Medulla oblongata (tissue), 1 donor: ENCODE measurements at regions not wholly inside any gene's neighbourhood (a gene's known extent, or its start where the extent isn't known, plus 50 kb on each side); places are given as distances from the start of the nearest gene placed in this dataset.

ENCODE experiments used
- DNase-seq: peaks from one replicate; pipeline ENCODE4 v3.0.0-alpha.2; 2015; ENCODE audit errors: extremely low spot score

DNA sequence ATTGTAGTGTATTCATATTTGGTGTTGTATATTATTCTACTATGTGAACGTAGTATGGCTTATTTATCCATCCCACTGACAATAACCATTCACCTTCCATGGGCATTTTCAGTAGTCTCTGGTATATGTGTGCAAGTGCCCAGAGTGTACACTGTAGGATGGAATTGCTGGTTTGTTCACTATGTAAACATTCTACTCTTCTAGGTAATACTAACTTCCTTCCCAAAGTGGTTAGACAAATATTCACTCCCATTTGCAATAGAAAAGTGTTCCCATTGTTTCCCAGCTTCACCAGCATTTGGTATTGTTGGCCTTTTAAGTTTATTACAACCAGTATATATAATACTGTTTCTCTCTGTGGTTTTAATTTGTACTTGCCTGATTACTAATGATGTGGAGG lies 153.7 kb downstream of the C7orf25 start:
- no peak for DNase-seq

DNA sequence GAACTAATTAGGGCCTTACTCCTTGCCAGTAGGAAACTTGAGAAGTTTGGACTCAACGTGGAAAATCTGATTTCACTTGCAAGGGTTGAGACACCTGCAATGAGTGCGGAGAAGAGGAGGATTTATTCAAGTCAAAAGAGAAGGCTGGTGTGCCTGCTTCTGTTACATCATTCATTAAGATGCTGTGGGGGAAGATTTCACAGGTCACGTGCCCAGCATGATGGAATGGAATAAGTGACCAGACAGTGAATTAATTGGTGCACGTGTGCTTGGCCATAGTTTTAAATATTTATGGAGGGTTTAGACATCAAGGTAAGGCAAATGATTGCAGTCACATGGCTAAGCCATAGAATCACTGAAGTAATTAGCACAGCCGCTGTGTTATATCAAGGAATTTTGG lies 155.0 kb downstream of the C7orf25 start:
- DNase-seq, result no peak

DNA sequence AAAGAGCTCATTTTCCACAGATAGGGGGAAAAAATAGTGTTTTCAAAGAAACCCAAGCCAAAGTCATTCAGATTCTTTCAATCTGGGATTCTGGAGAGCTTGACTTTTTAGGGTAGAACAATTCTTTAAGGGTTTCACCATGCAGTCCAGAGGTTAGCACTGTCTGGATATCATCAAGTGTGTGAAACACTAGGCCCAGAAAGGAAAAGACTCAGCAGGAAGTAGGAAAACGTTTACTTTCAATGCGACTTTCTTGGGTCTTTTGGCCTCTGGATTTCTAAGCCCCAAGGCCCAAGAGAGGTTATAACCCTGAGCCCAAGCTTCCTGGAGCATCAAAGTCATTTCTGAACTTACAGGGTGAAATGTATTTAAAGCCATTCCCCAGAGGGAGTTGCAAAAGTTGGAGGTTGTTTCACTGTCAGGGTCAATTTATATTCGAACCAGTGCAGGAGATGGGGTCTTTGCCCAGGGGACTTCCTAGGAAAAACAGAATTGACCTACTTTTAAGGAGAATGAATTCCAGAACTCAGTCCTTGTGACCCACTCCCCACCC lies 158.0 kb downstream of the C7orf25 start:
- DNase-seq, result peak; percentile 52

DNA sequence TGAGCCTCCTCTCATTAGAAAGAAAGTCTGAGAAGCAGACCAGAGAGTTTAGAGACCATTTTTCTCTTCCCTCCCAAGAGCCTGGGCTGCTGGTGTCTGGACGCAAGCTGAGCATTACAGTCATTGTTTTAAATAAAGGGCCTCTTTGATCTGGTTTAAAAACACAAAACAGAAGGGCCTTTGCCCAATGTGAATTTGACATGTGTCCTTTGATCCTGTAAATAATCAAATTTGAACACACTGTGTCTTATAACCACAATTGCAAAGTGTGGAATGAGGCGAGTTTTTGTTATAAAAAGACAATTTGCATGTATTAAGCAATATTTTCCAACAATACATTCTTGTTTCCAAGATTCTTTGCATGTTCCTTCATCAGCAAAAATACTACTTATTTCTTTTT lies 158.5 kb downstream of the C7orf25 start:
- DNase-seq, result peak; percentile 74

GRCh38 chr7:42750172-42750571 lies 161.7 kb downstream of the C7orf25 start:
- DNase-seq, result no peak

DNA sequence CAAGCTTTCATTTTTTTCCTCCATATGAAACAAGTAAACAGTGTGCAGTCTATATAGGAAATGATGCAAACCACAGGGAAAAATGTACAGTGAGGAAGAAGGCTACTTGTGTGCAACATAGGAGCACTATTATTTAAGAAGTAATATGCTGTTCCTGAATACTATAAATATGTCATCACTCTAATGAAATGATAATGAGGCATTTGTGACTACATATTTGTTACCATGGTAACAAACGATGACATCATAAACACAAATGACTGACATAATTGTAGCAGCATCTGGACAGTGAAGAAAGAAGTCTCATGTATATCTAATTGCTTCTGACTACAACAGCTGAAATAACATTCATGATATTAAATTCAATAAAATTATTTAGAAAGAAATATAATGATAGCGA lies 164.8 kb downstream of the C7orf25 start:
- no peak for DNase-seq

- DNase-seq, result no peak
Observed at GRCh38 chr7:42746214-42746613, 165.7 kb downstream of the C7orf25 start.

- DNase-seq, result no peak
Observed at GRCh38 chr7:42745357-42746059, 166.4 kb downstream of the C7orf25 start.

DNA sequence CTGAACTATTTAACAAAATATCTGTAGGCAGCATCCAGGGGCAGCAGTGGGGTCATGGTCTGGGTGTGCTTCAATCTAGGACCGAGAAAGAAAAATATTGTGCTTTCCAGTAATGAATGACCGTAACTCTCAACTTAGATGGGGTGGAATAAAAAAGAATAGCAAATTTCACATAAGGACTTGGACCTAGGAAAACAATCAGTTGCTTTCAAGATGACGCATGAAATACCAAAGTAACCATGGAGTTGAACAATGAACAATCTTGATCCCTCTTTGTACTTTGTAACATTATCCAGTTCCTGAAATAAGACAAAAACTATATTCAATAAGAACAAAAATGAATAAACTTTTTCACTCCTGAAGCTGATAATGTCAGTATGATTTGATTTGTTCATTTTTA lies 167.1 kb downstream of the C7orf25 start:
- no peak for DNase-seq

DNA sequence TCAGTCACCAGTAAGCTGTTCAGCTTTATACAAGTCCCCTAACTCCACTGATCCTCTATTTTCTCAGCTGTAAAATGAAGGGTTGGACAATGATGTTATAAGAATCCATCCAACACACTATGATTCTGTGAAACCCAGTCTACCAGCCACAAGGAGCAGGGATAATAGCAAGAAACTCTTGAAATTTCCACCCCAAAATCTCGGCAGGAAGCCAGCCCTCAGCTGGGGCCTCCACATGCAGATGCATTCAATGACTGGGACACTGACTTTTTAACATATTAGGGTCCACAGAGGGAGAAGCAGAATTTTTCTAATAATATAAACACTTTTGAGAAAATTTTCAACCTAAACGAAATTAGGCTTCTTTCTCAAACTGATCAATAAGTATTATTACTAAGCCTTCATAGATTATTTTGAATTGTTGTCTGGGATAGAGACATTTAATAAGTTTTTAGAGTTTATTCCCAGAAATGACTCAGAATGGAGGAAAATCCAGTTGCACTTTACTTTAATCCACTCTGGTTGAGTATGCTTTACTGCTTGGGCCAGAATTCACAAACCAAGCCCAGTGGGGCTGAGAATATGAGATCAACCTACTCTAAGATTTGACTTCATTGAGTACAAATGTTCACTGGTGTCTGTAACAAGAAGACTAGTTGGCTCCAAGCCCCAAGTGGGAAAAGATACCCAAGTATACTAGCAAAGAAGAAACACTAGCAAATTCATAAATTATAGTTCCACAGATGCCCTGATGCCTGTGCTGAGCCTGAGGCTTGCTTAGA lies 168.6 kb downstream of the C7orf25 start:
- no peak for DNase-seq

DNA sequence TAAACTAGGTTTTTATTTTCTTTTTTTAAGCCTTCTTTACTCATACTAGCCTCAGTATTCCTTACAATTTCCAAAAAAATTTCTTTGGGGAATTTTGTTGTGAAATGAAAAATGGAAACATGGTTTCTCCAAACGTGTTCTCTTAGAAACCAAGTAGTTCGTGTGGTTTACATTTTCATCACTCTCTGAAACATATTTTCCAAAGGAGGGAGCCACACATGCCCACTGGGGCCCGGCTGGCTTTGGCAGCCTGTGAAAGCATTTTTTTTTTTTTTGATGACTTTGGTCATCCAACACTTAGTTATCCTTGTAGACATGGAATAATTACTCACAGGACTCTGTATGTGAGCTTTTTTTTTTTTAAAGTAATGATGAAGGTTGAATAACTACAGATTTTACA lies 169.6 kb downstream of the C7orf25 start:
- no peak for DNase-seq

DNA sequence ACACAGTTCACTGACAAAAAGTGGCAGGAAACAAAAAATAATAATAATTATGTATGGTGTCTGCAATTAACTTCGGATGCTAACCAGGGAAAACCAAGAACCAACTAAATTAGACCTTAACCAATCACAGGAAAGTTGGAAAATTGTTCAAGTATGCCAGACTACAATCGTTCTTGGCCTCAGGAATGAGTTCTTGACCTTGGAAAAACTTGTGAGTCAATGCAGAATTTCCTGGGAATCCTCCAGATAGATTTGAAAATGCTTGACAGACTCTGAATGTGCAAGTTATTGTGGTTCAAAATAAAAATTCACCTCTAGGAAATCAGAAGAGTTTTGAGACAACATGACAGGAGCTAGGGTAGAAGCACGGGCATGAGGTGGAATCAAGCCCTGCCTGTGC lies 171.5 kb downstream of the C7orf25 start:
- DNase-seq, result no peak

GRCh38 chr7:42739638-42740037 lies 172.2 kb downstream of the C7orf25 start:
- no peak for DNase-seq

- DNase-seq, result no peak
Observed at GRCh38 chr7:42736931-42737330, 174.9 kb downstream of the C7orf25 start.

DNA sequence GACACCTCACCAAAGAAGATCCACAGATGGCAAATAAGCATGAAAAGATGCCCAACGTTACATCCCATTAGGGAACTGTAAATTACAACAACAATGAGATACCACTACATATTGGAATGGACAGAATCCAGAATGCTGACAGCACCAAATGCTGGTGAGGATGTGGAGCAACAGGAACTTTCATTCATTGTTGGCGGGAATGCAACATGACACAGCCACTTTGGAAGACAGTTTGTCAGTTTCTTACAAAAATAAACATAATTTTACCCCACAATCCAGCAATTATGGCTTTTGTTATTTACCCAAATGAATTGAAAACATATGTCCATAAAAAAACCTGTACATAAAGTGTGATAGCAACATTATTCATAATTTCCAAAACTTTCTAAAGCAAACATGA lies 176.8 kb downstream of the C7orf25 start:
- no peak for DNase-seq

DNA sequence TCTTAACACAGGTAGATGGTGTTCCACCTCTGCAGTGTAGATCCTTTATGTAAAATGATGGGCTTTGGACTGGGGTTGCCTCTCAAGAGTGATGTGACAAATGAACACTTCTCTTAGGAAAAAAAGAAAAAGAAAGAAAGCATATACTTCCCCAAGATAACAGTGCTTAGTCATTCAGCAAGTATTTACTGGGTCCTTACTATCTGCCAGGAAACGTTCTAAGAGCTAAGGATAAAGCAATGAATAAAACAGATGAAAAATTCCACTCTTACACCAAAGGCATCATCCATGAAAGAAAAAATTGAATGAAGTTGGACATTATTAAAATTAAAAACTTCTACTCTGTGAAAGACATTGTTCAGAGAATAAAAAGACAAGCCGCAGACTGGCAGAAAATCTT lies 177.3 kb downstream of the C7orf25 start:
- no peak for DNase-seq

- DNase-seq, result no peak
Observed at GRCh38 chr7:42733040-42733439, 178.8 kb downstream of the C7orf25 start.

- DNase-seq, result no peak
Observed at GRCh38 chr7:42730586-42730985, 181.3 kb downstream of the C7orf25 start.

- no peak for DNase-seq
Observed at GRCh38 chr7:42729053-42729765, 182.7 kb downstream of the C7orf25 start.

DNA sequence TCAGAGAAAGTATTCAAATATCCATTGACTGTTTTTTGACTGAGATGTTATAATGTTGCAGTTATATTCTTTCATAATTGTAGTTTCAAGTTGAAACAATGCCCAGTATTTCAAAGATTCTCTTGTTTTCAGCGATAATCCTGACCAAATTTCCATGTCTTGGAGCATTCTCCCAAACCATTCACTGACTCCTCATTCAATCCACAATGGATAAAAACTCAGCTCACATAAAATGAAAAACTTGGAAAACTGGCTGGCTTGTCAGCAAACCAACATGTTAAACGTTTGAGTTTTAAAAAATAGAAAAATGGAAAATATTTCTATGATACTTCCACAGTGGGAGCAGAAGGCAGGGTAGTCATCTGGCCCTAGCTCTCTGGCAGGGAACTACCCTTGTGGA lies 184.4 kb downstream of the C7orf25 start:
- no peak for DNase-seq

- DNase-seq, result no peak
Observed at GRCh38 chr7:42726066-42726785, 185.6 kb downstream of the C7orf25 start.

DNA sequence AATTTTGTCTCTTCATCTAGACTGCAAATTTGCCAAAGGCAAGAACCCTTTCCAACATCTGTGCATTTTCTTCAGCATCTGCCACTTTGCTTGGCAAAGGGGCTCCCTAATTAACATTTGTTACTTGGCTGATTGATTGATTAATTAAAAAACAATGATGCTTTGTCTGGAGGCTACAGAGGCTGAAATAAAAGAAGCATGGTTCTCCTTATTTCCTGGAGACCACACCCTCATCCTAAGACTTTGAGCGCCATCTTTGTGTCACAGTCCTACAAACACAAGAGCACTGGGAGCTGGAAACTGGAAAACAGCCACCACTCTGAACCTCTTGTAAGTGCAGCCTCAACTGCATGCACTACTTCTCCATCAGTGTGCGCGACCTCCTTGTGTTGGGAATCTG lies 189.2 kb downstream of the C7orf25 start:
- DNase-seq, result peak; percentile 29
